ENCODE measurements at regions not wholly inside any gene's neighbourhood (a gene's known extent, or its start where the extent isn't known, plus 50 kb on each side); places are given as distances from the start of the nearest gene placed in this dataset.

DNA sequence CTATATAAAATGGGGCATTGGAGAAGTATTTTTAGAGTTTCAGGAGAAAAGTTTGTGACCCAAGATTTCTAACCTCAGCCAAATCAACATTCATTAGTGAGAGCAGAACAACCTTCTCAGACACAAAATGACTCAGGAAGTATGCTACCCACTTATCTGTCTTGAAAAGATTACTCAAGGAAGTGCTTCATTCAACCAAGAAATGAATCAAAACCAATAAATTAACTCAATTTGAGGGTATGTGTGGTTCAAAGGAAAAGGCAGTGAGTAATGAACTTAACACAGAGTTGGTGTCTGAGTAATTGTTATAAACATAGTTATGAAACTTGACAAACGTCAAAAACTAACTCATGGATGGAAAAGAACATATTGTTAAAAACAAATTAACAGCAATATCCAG, 227.6 kb downstream of the HAO1 start:
- TF ChIP-seq EZH2 (IDR thresholded peaks at IDR 0.05; ENCODE audit: insufficient read depth, poor library complexity, severe bottlenecking) (no peak), EZH2phosphoT487 (IDR thresholded peaks at IDR 0.05; ENCODE audit: insufficient read depth, low read depth) (no peak)

All from GM23248 (cell line).